GM06990 (cell line): ENCODE measurements at regions not wholly inside any gene's neighbourhood (a gene's known extent, or its start where the extent isn't known, plus 50 kb on each side); places are given as distances from the start of the nearest gene placed in this dataset.

ENCODE experiments used
- DNase-seq: peaks from one replicate; pipeline ENCODE4 v3.0.0-alpha.2; 2011; ENCODE audit not compliant: insufficient read length; ENCODE audit errors: extremely low read depth
- H3K27me3 ChIP-seq: replicated peaks from 2 replicates; pipeline ENCODE4 v1.6.0; 2011; ENCODE audit warnings: low read length; ENCODE audit not compliant: control insufficient read depth, insufficient read depth
- H3K36me3 ChIP-seq: 2 replicates; pipeline ENCODE4 v1.5.1; 2011; ENCODE audit warnings: low read length; ENCODE audit not compliant: control insufficient read depth, insufficient read depth
- H3K4me3 ChIP-seq: replicated peaks from 2 replicates; pipeline ENCODE4 v1.5.1; 2011; ENCODE audit warnings: low read depth, mild to moderate bottlenecking, control low read depth, low read length
- TF ChIP-seq, protein P1 (sequence below): IDR thresholded peaks from 2 replicates; pipeline ENCODE4 v1.5.1; 2011; ENCODE audit warnings: low read length, control low read depth, mild to moderate bottlenecking, inconsistent platforms; ENCODE audit not compliant: insufficient read depth, poor library complexity, severe bottlenecking

DNA sequence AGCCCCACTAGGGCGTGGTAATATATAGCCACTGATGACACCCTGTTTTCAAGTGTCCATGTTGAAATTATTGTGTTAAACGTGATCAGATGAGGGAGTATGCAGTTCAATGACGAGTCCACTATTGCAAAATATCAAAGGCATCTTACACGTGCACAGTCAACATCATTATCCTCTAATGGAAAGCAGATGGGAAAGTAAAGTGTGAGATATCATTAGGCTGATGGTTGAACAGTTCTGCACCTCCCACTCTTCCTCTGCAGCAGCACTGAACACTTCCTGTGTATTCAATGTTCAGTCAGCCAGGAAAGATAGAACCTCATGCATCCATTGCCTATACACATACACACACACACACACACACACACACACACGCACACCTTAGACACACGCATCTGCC, 431.8 kb upstream of the CCDC54 start:
- no peak overlapping the region for H3K4me3 ChIP-seq
- TF ChIP-seq, protein P1, sequence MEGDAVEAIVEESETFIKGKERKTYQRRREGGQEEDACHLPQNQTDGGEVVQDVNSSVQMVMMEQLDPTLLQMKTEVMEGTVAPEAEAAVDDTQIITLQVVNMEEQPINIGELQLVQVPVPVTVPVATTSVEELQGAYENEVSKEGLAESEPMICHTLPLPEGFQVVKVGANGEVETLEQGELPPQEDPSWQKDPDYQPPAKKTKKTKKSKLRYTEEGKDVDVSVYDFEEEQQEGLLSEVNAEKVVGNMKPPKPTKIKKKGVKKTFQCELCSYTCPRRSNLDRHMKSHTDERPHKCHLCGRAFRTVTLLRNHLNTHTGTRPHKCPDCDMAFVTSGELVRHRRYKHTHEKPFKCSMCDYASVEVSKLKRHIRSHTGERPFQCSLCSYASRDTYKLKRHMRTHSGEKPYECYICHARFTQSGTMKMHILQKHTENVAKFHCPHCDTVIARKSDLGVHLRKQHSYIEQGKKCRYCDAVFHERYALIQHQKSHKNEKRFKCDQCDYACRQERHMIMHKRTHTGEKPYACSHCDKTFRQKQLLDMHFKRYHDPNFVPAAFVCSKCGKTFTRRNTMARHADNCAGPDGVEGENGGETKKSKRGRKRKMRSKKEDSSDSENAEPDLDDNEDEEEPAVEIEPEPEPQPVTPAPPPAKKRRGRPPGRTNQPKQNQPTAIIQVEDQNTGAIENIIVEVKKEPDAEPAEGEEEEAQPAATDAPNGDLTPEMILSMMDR, result no peak
- DNase-seq, result no peak
- H3K36me3 ChIP-seq, result no peaks in the 10 kb centered on the region
- no peaks in the 10 kb centered on the region for H3K27me3 ChIP-seq

DNA sequence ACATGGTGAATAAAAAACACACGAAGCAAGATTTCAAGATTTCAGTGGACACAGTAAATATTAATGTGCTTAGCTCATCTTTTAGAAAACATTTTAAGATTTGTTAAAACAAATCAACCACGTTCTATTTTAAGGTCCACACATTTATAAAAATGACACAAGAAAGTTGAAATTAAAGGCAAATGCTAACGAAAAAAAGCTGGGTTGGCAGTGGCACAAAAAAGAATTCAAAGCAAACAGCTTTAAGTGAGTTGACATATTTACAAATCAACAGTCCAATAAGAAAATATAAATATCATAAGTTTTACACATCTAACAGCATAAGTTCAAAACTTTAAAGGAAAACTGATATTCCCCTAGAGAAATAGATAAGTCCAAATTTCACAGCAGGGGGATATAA, 430.4 kb upstream of the CCDC54 start:
- Histone ChIP-seq H3K4me3 (no peak overlapping the region), H3K36me3 (no peaks in the 10 kb centered on the region), H3K27me3 (no peaks in the 10 kb centered on the region)
- TF ChIP-seq, protein P1, result no peak
- DNase-seq, result no peak

DNA sequence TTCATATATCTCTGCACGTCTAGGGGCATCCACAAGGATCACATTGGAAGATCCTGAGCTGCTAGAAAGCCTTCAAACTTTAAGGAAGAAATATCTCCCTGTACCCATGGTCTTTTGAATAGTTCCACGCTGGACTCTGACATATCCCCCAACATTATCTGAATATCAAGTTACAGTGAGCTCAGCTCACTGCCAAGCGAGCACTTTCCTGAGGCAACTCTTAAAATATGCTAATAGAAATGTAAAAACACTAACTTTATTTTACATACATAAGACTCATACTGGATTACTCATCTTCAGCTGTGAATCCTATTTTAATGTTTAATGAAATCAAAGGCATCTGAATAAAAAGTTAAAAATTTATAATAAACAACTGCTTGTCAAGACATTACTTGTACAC, 420.2 kb upstream of the CCDC54 start:
- TF ChIP-seq, protein P1, result no peak
- DNase-seq, result no peak
- no peaks in the 10 kb centered on the region for H3K36me3 ChIP-seq
- H3K27me3 ChIP-seq, result no peaks in the 10 kb centered on the region
- no peak overlapping the region for H3K4me3 ChIP-seq

DNA sequence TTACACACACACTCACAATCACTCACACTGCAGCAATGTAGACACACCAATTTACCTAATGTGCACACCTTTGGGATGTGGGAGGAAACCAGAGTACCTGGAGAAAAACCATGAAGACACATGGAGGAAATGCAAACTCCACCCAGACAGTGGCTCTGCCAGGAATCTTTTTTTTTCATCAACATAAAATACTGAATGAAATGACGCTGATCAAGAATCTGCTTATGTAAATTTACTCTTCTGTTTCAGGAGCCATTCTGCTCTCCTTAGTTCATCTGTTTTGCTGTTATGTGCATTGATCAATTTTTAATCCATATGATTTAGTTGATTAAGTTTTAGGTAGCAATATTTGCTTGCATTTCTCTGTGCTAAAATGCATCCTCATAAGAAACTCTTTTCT, 414.2 kb upstream of the CCDC54 start:
- Histone ChIP-seq H3K4me3 (no peak overlapping the region), H3K27me3 (no peaks in the 10 kb centered on the region), H3K36me3 (no peaks in the 10 kb centered on the region)
- TF ChIP-seq, protein P1, result no peak
- no peak for DNase-seq

DNA sequence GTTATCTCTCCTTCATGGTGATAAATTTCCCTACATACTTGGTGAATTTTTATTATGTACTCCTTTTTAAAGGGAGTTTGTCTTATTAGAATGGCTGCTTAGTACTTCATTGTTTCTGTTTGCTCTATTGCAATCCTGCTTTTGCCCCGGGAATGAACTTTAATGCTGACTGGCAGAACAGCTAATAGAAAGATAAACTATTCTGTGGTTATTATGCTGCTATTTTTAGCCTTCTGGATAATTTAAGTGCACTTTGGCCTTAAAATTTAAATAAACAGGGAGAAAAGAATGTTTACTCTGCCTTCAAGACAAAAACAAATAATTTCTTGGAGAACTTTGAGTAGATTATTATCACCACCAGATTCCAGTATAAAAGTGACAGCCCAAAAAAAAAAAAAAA, 413.8 kb upstream of the CCDC54 start:
- TF ChIP-seq, protein P1, result no peak
- Histone ChIP-seq H3K36me3 (no peaks in the 10 kb centered on the region), H3K27me3 (no peaks in the 10 kb centered on the region), H3K4me3 (no peak overlapping the region)
- no peak for DNase-seq

DNA sequence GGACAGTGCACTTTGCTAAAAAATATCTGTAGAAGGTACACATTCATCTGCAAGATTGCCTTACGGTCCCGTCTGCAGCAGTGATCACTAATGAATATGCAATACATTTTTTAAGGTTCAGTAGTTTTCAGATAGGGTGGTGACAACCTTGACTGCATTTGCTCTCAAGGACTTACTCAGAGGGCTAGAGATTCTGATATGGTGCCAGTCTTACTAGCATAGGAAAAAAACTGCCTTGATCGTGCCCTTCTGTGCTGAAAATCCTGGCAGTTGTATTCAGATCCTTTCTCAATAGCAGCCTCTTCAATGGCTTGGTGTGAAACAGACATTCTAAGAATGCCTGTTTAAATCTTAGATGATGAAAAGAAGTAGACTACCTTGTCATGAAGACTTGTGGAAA, 411.9 kb upstream of the CCDC54 start:
- H3K4me3 ChIP-seq, result no peak overlapping the region
- no peak for DNase-seq
- H3K27me3 ChIP-seq, result no peaks in the 10 kb centered on the region
- no peaks in the 10 kb centered on the region for H3K36me3 ChIP-seq
- TF ChIP-seq, protein P1, result no peak
